HG02571 (cell line): ENCODE measurements at regions not wholly inside any gene's neighbourhood (a gene's known extent, or its start where the extent isn't known, plus 50 kb on each side); places are given as distances from the start of the nearest gene placed in this dataset.

Experiments used
- ATAC-seq: cut with Tn5 transposase; IDR thresholded peaks from one replicate; pipeline ENCODE4 v1.9.1; 2021; ENCODE audit warnings: mild to moderate bottlenecking, moderate library complexity; ENCODE audit not compliant: unreplicated experiment

DNA sequence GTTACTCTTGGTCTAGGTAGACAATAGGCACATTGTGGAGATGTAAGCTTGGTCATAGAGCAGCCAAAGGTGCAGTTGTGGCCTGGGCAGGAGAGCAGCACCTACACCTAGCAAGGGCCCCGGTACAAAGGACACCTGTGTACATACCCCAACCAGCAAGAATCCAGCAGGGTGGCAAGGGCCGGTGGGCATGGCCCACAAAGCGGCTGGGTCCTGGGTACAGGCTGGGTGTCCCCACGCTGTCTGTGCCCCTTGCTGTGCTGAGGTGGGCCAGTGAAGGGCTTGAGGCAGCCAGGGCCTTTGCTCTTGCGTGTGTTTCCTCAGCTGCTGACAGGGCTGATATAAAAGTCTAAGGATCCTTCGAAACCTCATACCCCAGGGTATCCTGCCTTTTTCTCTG is 501.8 kb downstream of the EIPR1 start:
- ATAC-seq = no peak

DNA sequence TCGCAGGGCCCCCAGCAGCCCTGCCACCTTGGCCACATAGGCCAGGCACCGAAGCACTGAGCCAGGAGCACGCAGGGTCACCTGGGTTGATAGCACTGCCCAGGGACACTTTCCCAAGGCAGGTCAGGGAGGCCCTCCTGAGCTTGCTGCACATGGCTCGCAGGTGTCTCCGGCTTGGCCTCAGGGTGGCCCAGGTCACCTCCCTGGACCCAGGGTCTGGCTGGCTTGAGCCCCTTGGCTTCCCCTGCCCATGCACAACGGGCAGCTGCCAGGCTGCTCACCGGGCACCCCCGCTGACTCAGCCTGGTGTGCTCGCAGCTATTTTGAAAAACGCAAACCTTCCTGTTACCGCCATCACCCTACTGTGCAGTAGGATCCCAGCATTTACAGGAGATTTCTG is 502.3 kb downstream of the EIPR1 start:
- ATAC-seq = no peak

- no peak for ATAC-seq
Measured at GRCh38 chr2:2874805-2875204, 502.8 kb downstream of the EIPR1 start.

GRCh38 chr2:2874341-2874740 is 503.3 kb downstream of the EIPR1 start:
- ATAC-seq = no peak

GRCh38 chr2:2873450-2873811 is 504.2 kb downstream of the EIPR1 start:
- no peak for ATAC-seq

GRCh38 chr2:2872713-2873449 is 504.7 kb downstream of the EIPR1 start:
- no peak for ATAC-seq

DNA sequence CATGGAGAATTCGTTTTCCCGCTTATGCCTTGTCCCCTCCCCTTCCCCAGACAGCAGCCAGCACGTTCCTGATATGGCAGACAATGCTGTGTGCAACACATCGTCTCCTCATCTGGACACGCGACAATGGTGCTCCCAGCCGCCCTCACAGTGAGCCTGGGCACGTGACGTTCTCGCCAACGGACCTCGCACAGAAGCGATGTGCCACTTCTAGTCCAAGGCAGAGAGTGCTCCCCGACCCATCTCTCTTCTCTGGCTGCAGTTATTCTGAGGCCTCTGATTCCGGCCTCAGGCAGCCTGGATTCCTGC is 505.4 kb downstream of the EIPR1 start:
- ATAC-seq = no peak

GRCh38 chr2:2871480-2872308 is 505.9 kb downstream of the EIPR1 start:
- no peak for ATAC-seq

- no peak for ATAC-seq
Measured at GRCh38 chr2:2870106-2870505, 507.5 kb downstream of the EIPR1 start.

GRCh38 chr2:2869553-2869952 is 508.1 kb downstream of the EIPR1 start:
- no peak for ATAC-seq

GRCh38 chr2:2868085-2868484 is 509.5 kb downstream of the EIPR1 start:
- no peak for ATAC-seq

- no peak for ATAC-seq
Measured at GRCh38 chr2:2867397-2867979, 510.1 kb downstream of the EIPR1 start.

DNA sequence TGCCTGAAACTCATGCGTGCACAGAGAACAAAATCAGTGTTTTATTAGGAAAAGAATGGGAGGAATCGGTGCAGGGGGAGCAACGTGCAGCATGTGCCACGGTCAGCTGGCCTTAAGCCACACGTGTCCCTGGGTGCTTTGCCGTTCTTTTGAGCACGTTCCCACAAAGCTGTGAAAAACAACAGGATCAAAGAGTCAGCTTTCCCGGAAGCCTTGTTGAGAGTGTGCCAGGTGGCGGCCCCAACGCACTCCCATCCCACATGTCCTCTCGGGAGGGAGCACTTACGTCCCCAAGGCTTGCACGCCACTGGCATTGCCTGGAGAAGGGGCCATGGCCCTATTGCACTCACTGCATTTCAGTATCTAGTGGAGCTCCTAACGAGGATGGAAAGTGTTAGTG is 511.2 kb downstream of the EIPR1 start:
- ATAC-seq = no peak

DNA sequence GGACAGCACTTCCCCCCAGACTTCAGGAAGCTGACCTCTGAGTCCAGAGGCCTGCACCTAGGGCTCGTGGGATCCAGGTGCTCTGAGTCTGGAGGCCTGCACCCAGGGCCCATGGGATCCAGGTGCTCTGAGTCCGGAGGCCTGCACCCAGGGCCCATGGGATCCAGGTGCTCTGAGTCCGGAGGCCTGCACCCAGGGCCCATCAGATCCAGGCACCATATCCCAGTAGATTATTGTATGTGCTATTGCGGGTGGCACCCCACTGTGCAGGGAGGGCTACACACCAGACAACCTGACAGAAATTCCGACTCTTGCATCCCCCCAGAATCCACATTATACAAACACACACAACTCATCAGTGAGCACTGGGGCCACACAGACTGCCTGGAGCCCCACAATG is 515.2 kb downstream of the EIPR1 start:
- ATAC-seq = no peak

DNA sequence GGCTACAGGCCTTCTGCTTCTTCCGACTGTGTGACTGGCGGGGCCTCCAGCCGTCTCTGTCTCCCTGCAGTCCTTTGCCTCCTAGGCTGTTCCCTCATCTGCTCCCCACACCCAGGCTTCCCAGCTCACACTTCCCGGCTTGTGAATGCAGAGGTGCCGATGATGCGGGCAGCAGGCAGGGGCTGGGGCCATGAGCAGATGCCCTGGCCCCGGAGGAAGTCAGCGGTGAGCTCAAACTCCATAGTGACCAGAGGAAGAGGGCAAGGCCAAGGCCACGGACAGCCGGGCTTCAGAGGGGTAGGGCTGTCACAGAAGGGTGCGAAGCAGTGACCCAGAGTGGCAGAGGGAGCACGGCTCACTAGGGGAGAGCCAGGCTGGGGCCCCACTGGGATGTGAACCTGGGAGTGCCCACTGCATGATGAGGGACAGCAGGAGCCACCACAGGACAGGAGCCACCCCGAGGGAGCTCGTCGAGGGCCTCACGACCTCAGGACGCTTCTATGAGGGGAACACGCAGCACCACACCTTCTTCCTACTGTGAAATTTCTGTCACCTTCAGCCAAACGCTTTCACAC is 515.9 kb downstream of the EIPR1 start:
- ATAC-seq = no peak

GRCh38 chr2:2860589-2861300 is 516.9 kb downstream of the EIPR1 start:
- no peak for ATAC-seq

DNA sequence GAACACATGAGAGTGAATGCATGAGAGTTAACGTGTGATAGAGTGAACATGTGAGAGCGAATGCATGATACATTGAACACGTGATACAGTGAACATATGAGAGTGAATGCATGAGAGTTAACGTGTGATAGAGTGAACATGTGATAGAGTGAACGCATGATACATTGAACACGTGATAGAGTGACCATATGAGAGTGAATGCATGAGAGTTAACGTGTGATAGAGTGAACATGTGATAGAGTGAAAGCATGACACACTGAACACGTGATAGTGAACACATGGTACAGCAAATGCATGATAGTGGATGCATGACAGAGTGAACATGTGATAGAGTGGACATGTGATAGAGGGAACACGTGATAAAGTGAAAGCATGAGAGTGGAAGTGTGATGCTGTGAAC is 517.9 kb downstream of the EIPR1 start:
- no peak for ATAC-seq

DNA sequence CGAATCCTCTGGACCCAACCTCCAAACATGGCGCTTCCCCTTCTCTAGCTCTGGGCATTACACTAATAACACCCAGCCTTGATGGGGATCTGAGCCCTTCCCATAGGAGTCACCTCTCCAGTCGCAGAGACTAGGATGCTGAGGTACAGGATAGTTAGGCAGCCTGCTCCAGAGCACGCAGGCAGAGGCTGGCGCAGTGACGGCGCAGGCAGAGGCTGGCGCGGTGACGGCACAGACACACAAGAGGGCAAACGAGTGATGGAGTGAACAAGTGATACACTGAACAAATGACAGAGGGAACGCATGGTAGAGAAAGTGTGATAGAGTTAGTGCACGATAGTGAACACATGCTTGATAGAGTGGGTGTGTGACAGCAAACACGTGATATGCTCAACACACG is 518.5 kb downstream of the EIPR1 start:
- no peak for ATAC-seq

GRCh38 chr2:2856723-2857415 is 520.7 kb downstream of the EIPR1 start:
- ATAC-seq = no peak

- no peak for ATAC-seq
Measured at GRCh38 chr2:2855297-2855696, 522.3 kb downstream of the EIPR1 start.

DNA sequence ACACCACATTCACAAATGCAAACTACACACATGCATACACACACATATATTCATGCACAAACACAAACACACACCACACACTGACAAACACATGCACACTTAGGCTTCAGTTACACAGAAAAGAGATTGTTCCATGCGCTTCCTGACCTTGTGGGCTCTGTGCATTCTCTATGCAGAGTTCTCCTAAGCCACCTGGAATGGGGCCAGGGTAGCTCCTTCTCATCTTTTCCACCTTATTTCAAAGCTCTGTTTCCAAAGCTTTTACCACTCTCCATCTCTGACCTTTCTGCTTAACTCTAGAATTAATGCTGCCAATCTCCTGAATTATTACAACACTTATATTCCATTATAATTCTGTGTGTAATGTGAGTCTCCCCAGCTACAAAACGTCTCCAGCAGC is 522.3 kb upstream of the MYT1L start:
- no peak for ATAC-seq
